Ishikawa (cell line): ENCODE measurements at regions not wholly inside any gene's neighbourhood (a gene's known extent, or its start where the extent isn't known, plus 50 kb on each side); places are given as distances from the start of the nearest gene placed in this dataset.

Experiments
- CEBPB ChIP-seq: IDR thresholded peaks from 2 replicates; pipeline ENCODE4 v1.6.1; 2012
- CREB1 ChIP-seq: IDR thresholded peaks from 2 replicates; pipeline ENCODE4 v1.6.1; 2012; ENCODE audit warnings: low read depth
- EGR1 ChIP-seq: IDR thresholded peaks from 2 replicates; pipeline ENCODE4 v1.6.1; 2012
- EP300 ChIP-seq: IDR thresholded peaks from 2 replicates; pipeline ENCODE4 v1.6.1; 2012; ENCODE audit warnings: borderline replicate concordance
- FOXM1 ChIP-seq: IDR thresholded peaks from 2 replicates; pipeline ENCODE4 v1.6.1; 2012; ENCODE audit warnings: low read depth, borderline replicate concordance
- NFIC ChIP-seq: IDR thresholded peaks from 2 replicates; pipeline ENCODE4 v1.6.1; 2012
- RAD21 ChIP-seq: IDR thresholded peaks from 2 replicates; pipeline ENCODE4 v1.6.1; 2012; ENCODE audit warnings: low read depth
- TAF1 ChIP-seq: IDR thresholded peaks from 2 replicates; pipeline ENCODE4 v1.6.1; 2012; ENCODE audit warnings: low read depth, mild to moderate bottlenecking
- TCF12 ChIP-seq: IDR thresholded peaks from 2 replicates; pipeline ENCODE4 v1.6.1; 2012; ENCODE audit warnings: low read depth
- TEAD4 ChIP-seq: IDR thresholded peaks from 2 replicates; pipeline ENCODE4 v1.6.1; 2012
- YY1 ChIP-seq: IDR thresholded peaks from 2 replicates; pipeline ENCODE4 v1.6.1; 2012; ENCODE audit warnings: low read depth
- ZBTB7A ChIP-seq: IDR thresholded peaks from 2 replicates; pipeline ENCODE4 v1.6.1; 2012; ENCODE audit warnings: low read depth
- TF ChIP-seq, protein P1 (sequence below): IDR thresholded peaks from 2 replicates; pipeline ENCODE4 v1.6.1; 2012; ENCODE audit warnings: low read depth, mild to moderate bottlenecking
- TF ChIP-seq, protein P2 (sequence below): IDR thresholded peaks from 2 replicates; pipeline ENCODE4 v1.6.1; 2012
- TF ChIP-seq, protein P3 (sequence below): IDR thresholded peaks from 2 replicates; pipeline ENCODE4 v1.6.1; 2012

GRCh38 chr2:106976548-106976947 lies 90.6 kb upstream of the ST6GAL2 start:
- TF ChIP-seq, protein P1, sequence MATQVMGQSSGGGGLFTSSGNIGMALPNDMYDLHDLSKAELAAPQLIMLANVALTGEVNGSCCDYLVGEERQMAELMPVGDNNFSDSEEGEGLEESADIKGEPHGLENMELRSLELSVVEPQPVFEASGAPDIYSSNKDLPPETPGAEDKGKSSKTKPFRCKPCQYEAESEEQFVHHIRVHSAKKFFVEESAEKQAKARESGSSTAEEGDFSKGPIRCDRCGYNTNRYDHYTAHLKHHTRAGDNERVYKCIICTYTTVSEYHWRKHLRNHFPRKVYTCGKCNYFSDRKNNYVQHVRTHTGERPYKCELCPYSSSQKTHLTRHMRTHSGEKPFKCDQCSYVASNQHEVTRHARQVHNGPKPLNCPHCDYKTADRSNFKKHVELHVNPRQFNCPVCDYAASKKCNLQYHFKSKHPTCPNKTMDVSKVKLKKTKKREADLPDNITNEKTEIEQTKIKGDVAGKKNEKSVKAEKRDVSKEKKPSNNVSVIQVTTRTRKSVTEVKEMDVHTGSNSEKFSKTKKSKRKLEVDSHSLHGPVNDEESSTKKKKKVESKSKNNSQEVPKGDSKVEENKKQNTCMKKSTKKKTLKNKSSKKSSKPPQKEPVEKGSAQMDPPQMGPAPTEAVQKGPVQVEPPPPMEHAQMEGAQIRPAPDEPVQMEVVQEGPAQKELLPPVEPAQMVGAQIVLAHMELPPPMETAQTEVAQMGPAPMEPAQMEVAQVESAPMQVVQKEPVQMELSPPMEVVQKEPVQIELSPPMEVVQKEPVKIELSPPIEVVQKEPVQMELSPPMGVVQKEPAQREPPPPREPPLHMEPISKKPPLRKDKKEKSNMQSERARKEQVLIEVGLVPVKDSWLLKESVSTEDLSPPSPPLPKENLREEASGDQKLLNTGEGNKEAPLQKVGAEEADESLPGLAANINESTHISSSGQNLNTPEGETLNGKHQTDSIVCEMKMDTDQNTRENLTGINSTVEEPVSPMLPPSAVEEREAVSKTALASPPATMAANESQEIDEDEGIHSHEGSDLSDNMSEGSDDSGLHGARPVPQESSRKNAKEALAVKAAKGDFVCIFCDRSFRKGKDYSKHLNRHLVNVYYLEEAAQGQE = no peak
- no peak for TF ChIP-seq ZBTB7A
- no peak for TF ChIP-seq NFIC
- TF ChIP-seq, protein P2, sequence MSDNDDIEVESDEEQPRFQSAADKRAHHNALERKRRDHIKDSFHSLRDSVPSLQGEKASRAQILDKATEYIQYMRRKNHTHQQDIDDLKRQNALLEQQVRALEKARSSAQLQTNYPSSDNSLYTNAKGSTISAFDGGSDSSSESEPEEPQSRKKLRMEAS = no peak

GRCh38 chr2:106977717-106978116 lies 91.8 kb upstream of the ST6GAL2 start:
- TF ChIP-seq EGR1 (no peak), TAF1 (no peak), CREB1 (no peak), YY1 (no peak), ZBTB7A (no peak), TCF12 (no peak), EP300 (no peak), NFIC (no peak), CEBPB (no peak), FOXM1 (no peak), RAD21 (no peak), TEAD4 (no peak)
- TF ChIP-seq, protein P3, sequence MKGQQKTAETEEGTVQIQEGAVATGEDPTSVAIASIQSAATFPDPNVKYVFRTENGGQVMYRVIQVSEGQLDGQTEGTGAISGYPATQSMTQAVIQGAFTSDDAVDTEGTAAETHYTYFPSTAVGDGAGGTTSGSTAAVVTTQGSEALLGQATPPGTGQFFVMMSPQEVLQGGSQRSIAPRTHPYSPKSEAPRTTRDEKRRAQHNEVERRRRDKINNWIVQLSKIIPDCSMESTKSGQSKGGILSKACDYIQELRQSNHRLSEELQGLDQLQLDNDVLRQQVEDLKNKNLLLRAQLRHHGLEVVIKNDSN = no peak
- TF ChIP-seq, protein P2 = no peak
- TF ChIP-seq, protein P1 = no peak

GRCh38 chr2:106978647-106979046 lies 92.7 kb upstream of the ST6GAL2 start:
- TF ChIP-seq CREB1 (no peak), CEBPB (no peak), EGR1 (no peak), TCF12 (no peak), FOXM1 (no peak), ZBTB7A (no peak), TEAD4 (no peak), YY1 (no peak), TAF1 (no peak), EP300 (no peak)
- TF ChIP-seq, protein P3 = no peak
- TF ChIP-seq, protein P2 = no peak
- TF ChIP-seq, protein P1 = no peak

DNA sequence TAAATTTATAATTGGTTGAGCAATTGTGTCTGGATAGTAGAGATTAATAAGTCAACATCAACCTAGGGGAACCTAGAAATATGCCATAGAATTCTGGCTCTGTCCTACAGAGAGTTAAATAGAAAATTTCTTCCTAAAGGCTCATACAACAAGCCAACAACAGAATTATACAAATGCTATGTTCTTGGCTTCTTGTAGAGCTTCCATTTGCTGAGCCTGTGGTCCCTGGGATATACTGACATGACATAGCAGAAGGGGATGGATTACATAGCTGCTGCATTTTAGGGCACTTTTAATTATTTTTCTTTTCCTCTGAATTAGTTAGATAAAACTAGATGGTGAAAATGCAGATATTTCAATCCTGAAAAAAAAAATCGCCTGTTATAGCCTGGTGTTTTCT lies 95.5 kb upstream of the ST6GAL2 start:
- no peak for TF ChIP-seq TEAD4
- TF ChIP-seq TCF12 = no peak
- no peak for TF ChIP-seq CEBPB
- TF ChIP-seq, protein P2 = no peak
- no peak for TF ChIP-seq TAF1

DNA sequence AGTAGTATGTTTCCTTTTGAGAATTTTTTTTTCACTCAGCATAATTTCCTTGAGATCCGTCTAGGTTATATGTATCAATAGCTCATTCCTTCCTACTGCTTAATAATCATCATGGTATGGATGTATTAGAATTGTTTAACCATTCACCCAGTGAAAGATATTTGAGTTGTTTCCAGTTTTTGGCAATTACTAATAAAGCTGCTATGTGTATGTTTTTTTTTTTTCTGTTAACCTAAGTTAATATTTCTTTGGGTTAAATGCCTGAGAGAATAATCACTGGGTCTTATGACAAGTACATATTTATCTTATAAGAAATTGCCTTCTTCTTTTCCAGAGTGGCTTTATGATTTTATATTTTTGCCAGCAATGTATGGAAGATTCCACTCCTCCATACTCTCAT lies 96.4 kb upstream of the ST6GAL2 start:
- TF ChIP-seq TEAD4 = no peak
- TF ChIP-seq, protein P2 = no peak
- TF ChIP-seq ZBTB7A = no peak
- no peak for TF ChIP-seq YY1
- no peak for TF ChIP-seq RAD21
- no peak for TF ChIP-seq TAF1
- TF ChIP-seq, protein P1 = no peak
- TF ChIP-seq NFIC = no peak
- no peak for TF ChIP-seq CREB1
- TF ChIP-seq CEBPB = no peak
- TF ChIP-seq EP300 = no peak
- TF ChIP-seq, protein P3 = no peak
- TF ChIP-seq TCF12 = no peak
- TF ChIP-seq EGR1 = no peak
- no peak for TF ChIP-seq FOXM1
